B cell (primary cell): ENCODE measurements at regions not wholly inside any gene's neighbourhood (a gene's known extent, or its start where the extent isn't known, plus 50 kb on each side); places are given as distances from the start of the nearest gene placed in this dataset.

Experiments used
- ATAC-seq: fragments of 200-7000 bp; cut with Tn5 transposase; one replicate; pipeline ENCODE4 v1.10.0; 2021; ENCODE audit warnings: low read depth, mild to moderate bottlenecking, moderate number of reproducible peaks, moderate library complexity
- CTCF ChIA-PET: fragments of 350-600 bp; sonication (Branson Sonifier 250); formaldehyde crosslinking; loops from one replicate; lab custom pipeline; 2021; ENCODE audit warnings: antibody characterized with exemption, inconsistent platforms; lab: Charles Lee
- POLR2A ChIA-PET: fragments of 350-600 bp; sonication (Branson Sonifier 250); formaldehyde crosslinking; loops from one replicate; lab custom pipeline; 2021; ENCODE audit warnings: antibody characterized with exemption; lab: Charles Lee
- DNase-seq: peaks from one replicate; pipeline ENCODE4 v3.0.0; 2013
- H2AFZ ChIP-seq: 2 replicates; pipeline ENCODE4 v1.6.1; 2012; ENCODE audit warnings: mild to moderate bottlenecking, low read depth, low read length; ENCODE audit not compliant: insufficient read depth, poor library complexity, severe bottlenecking
- H3K27ac ChIP-seq, 2 donors: 1 replicate in 1 of 2; 2 replicates in 1 of 2; pipeline ENCODE4 v1.5.1; 2012 to 2013; ENCODE audit warnings: low read length in 2 of 2, mild to moderate bottlenecking in 2 of 2, moderate library complexity in 1 of 2
- H3K27me3 ChIP-seq, 4 experiments: fragments of 200-600 bp in 1 of 4; sonication (generic) in 1 of 4; replicated peaks in 1 of 4; 1 replicate in 2 of 4; 2 replicates in 2 of 4; pipeline versions ENCODE4 v1.6.1 to v1.7.0; 2013 to 2016; ENCODE audit warnings: low read length in 3 of 4, mild to moderate bottlenecking in 2 of 4, mixed read lengths in 1 of 4, moderate library complexity in 1 of 4; ENCODE audit not compliant: insufficient read depth in 4 of 4, control insufficient read depth in 3 of 4; ENCODE audit errors: control extremely low read depth in 1 of 4
- H3K36me3 ChIP-seq, 2 experiments: replicated peaks in 1 of 2; 1 replicate in 1 of 2; 2 replicates in 1 of 2; pipeline versions ENCODE4 v1.6.1 to v1.7.1; 2013; ENCODE audit warnings: low read length in 1 of 2; ENCODE audit not compliant: insufficient read depth in 2 of 2, control insufficient read depth in 1 of 2; ENCODE audit errors: control extremely low read depth in 1 of 2, extremely low read depth in 1 of 2
- H3K4me1 ChIP-seq, 2 donors: fragments of 200-600 bp in 1 of 2; sonication (generic) in 1 of 2; 1 replicate in 1 of 2; 2 replicates in 1 of 2; pipeline versions ENCODE4 v1.5.1 to v1.6.1; 2013 to 2017; ENCODE audit warnings: low read length in 2 of 2; ENCODE audit not compliant: control insufficient read depth in 2 of 2, insufficient read depth in 2 of 2
- H3K4me2 ChIP-seq: replicated peaks from 2 replicates; pipeline ENCODE3; 2012; ENCODE audit warnings: mild to moderate bottlenecking, low read depth, low read length; ENCODE audit not compliant: poor library complexity, severe bottlenecking
- H3K4me3 ChIP-seq, 5 experiments: fragments of 200-600 bp in 1 of 5; sonication (generic) in 1 of 5; 1 replicate in 3 of 5; 2 replicates in 2 of 5; pipeline versions ENCODE4 v1.5.1 to v1.7.0; 2011 to 2016; ENCODE audit warnings: low read length in 4 of 5, mild to moderate bottlenecking in 4 of 5, low read depth in 2 of 5, control low read depth in 1 of 5, moderate library complexity in 1 of 5; ENCODE audit not compliant: insufficient read depth in 1 of 5; ENCODE audit errors: control extremely low read depth in 1 of 5, extremely low read depth in 1 of 5
- H3K79me2 ChIP-seq: fragments of 200-600 bp; sonication (generic); one replicate; pipeline ENCODE4 v1.6.0; 2016; ENCODE audit warnings: low read length; ENCODE audit not compliant: control insufficient read depth, insufficient read depth
- H3K9ac ChIP-seq: fragments of 200-600 bp; sonication (generic); 2 replicates; pipeline ENCODE4 v1.6.1; 2017; ENCODE audit warnings: mild to moderate bottlenecking, low read length, moderate library complexity
- H3K9me3 ChIP-seq, 3 donors: one replicate each; pipeline versions ENCODE4 v1.6.1 to v1.7.1; 2013; ENCODE audit warnings: low read length in 2 of 3; ENCODE audit not compliant: control insufficient read depth in 2 of 3, insufficient read depth in 1 of 3; ENCODE audit errors: control extremely low read depth in 1 of 3
- H4K20me1 ChIP-seq: 2 replicates; pipeline ENCODE4 v1.6.0; 2012; ENCODE audit warnings: mild to moderate bottlenecking, low read length; ENCODE audit not compliant: insufficient read depth, control insufficient read depth, poor library complexity, severe bottlenecking
- H3K27ac Mint-ChIP-seq: one replicate; pipeline ENCODE4 v1.8.0; 2021; ENCODE audit warnings: mixed read lengths
- H3K27me3 Mint-ChIP-seq: one replicate; pipeline ENCODE4 v1.8.0; 2021; ENCODE audit warnings: mixed read lengths
- H3K4me1 Mint-ChIP-seq: one replicate; pipeline ENCODE4 v1.8.0; 2021; ENCODE audit warnings: mixed read lengths
- H3K4me3 Mint-ChIP-seq: one replicate; pipeline ENCODE4 v1.8.0; 2021; ENCODE audit warnings: mixed read lengths
- H3K9me3 Mint-ChIP-seq: one replicate; pipeline ENCODE4 v1.8.0; 2022; ENCODE audit warnings: mixed read lengths; ENCODE audit not compliant: insufficient read depth
- EZH2 ChIP-seq: IDR thresholded peaks from 2 replicates; pipeline ENCODE4 v1.6.1; 2012; ENCODE audit warnings: borderline replicate concordance, low read depth, mild to moderate bottlenecking, moderate library complexity, low read length; ENCODE audit not compliant: insufficient read depth, poor library complexity, severe bottlenecking
- WGBS: methylation state at CpG from one replicate; pipeline ENCODE4 v1.1.5; 2013; ENCODE audit warnings: missing lambda C conversion rate; ENCODE audit not compliant: insufficient coverage; 5-methylcytosine and 5-hydroxymethylcytosine counted together
- intact Hi-C: fragments of 100-400 bp; cut with micrococcal nuclease; formaldehyde crosslinking; loops from one replicate; pipeline ENCODE4 v1.10.0; 2022
- TF ChIP-seq, protein P1 (sequence below): fragments of 200-600 bp; IDR thresholded peaks from one replicate; pipeline ENCODE4 v1.8.0; 2022; ENCODE audit warnings: antibody characterized with exemption, mild to moderate bottlenecking

DNA sequence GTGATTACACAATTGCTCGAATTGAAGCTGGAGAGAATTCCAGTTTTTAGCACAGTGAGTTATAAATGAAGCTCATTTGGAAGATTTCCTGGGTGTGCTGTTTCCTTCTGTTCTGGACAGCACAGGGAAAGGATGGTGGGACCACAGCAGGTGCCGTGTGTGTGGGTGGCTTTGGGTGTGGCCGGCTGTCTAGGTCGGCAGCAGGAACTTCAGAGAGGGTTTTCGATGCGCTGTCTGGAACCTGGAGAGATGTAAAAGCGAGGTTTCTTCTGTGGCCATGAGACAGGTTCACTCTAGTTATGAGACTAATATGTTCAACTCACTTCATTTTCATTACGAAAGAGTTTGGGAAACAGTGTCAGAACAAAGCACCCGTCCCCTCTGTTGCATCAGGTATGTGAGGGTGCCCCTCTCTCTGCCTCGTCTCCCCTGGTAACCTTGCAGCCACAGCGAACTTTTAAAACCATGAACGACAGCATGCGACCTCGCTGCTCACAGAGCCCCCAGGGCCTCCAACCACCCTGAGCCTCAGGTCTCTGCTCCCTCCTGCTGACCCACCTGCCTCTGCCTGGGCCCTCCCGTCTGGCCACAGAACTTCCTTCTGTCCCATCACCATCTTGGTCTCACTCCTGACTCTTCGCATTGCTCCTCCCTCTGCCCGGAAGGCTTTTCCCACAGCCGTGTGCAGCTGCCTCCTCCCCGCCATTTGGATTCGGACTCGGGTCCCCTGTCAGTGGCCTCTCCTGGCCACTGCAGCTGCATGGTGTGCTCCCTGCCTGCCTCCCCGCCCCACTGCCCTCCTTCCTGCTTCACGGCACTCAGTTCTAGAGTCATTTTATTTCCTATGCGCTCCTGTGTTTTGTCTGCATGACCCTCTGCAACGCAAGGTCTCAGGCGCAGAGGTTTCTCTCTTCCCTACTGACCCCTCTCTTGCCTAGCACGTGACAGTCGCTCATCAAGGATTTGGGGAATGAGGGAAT, 151.2 kb downstream of the NDUFA10 start:
- Histone ChIP-seq H3K9ac (no peak overlapping the region), H2AFZ (no peak overlapping the region), H3K27me3 (peaks cover 0 to 4% (median 1%) of the 10 kb centered on the region in 4 experiments), H3K4me1 (peaks cover 0 to 4% of the 10 kb centered on the region in 2 donors), H3K4me3 (no peak overlapping the region), H4K20me1 (no peaks in the 10 kb centered on the region), H3K9me3 (no peaks in the 10 kb centered on the region), H3K79me2 (no peaks in the 10 kb centered on the region), H3K4me2 (no peak overlapping the region), H3K27ac (no peak overlapping the region), H3K36me3 (no peaks in the 10 kb centered on the region)
- Mint-ChIP-seq H3K4me3 (no peak overlapping the region), H3K9me3 (no peaks in the 10 kb centered on the region), H3K27ac (no peak overlapping the region), H3K27me3 (peaks cover 7% of the 10 kb centered on the region), H3K4me1 (peaks cover 9% of the 10 kb centered on the region)
- intact Hi-C loops: no loop called here
- TF ChIP-seq, protein P1, sequence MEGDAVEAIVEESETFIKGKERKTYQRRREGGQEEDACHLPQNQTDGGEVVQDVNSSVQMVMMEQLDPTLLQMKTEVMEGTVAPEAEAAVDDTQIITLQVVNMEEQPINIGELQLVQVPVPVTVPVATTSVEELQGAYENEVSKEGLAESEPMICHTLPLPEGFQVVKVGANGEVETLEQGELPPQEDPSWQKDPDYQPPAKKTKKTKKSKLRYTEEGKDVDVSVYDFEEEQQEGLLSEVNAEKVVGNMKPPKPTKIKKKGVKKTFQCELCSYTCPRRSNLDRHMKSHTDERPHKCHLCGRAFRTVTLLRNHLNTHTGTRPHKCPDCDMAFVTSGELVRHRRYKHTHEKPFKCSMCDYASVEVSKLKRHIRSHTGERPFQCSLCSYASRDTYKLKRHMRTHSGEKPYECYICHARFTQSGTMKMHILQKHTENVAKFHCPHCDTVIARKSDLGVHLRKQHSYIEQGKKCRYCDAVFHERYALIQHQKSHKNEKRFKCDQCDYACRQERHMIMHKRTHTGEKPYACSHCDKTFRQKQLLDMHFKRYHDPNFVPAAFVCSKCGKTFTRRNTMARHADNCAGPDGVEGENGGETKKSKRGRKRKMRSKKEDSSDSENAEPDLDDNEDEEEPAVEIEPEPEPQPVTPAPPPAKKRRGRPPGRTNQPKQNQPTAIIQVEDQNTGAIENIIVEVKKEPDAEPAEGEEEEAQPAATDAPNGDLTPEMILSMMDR: no peak
- no peak for TF ChIP-seq EZH2
- ATAC-seq: no peak
- WGBS: 88% methylated on average over 23 of the region's 28 CpGs
- POLR2A ChIA-PET: no interaction called here
- CTCF ChIA-PET: no interaction called here
- DNase-seq: no peak
